B cell (primary cell): ENCODE measurements at regions not wholly inside any gene's neighbourhood (a gene's known extent, or its start where the extent isn't known, plus 50 kb on each side); places are given as distances from the start of the nearest gene placed in this dataset.

ENCODE experiments used
- EZH2 ChIP-seq: IDR thresholded peaks from 2 replicates; pipeline ENCODE4 v1.6.1; 2012; ENCODE audit warnings: borderline replicate concordance, low read depth, mild to moderate bottlenecking, moderate library complexity, low read length; ENCODE audit not compliant: insufficient read depth, poor library complexity, severe bottlenecking
- TF ChIP-seq, protein P1 (sequence below): fragments of 200-600 bp; IDR thresholded peaks from one replicate; pipeline ENCODE4 v1.8.0; 2022; ENCODE audit warnings: antibody characterized with exemption, mild to moderate bottlenecking

DNA sequence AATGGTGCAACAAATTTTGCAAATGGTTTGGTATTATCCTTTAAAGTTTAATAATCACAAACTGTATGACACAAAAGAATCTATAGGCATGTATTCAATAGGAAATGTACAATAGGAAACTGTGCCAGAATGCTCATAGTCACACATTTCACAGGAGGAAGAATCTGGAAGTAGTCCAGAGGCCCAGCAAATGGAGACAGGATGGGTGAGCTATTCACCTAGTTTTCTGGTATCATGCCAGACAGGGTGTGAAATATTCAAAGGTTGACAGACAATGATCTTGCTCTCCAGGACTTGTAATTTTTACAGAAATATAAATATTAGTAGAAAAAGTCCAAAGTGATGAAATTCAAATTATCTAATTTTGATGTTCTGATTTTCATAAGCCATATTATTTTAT lies 520.1 kb upstream of the IMPG1 start:
- TF ChIP-seq, protein P1, sequence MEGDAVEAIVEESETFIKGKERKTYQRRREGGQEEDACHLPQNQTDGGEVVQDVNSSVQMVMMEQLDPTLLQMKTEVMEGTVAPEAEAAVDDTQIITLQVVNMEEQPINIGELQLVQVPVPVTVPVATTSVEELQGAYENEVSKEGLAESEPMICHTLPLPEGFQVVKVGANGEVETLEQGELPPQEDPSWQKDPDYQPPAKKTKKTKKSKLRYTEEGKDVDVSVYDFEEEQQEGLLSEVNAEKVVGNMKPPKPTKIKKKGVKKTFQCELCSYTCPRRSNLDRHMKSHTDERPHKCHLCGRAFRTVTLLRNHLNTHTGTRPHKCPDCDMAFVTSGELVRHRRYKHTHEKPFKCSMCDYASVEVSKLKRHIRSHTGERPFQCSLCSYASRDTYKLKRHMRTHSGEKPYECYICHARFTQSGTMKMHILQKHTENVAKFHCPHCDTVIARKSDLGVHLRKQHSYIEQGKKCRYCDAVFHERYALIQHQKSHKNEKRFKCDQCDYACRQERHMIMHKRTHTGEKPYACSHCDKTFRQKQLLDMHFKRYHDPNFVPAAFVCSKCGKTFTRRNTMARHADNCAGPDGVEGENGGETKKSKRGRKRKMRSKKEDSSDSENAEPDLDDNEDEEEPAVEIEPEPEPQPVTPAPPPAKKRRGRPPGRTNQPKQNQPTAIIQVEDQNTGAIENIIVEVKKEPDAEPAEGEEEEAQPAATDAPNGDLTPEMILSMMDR = no peak
- TF ChIP-seq EZH2 = no peak
